ENCODE measurements at regions not wholly inside any gene's neighbourhood (a gene's known extent, or its start where the extent isn't known, plus 50 kb on each side); places are given as distances from the start of the nearest gene placed in this dataset.
"Not testable (repeated sequence)": the region's sequence is repeated elsewhere in the genome, so short reads cannot be mapped to it uniquely, and the experiment has no call there.

DNA sequence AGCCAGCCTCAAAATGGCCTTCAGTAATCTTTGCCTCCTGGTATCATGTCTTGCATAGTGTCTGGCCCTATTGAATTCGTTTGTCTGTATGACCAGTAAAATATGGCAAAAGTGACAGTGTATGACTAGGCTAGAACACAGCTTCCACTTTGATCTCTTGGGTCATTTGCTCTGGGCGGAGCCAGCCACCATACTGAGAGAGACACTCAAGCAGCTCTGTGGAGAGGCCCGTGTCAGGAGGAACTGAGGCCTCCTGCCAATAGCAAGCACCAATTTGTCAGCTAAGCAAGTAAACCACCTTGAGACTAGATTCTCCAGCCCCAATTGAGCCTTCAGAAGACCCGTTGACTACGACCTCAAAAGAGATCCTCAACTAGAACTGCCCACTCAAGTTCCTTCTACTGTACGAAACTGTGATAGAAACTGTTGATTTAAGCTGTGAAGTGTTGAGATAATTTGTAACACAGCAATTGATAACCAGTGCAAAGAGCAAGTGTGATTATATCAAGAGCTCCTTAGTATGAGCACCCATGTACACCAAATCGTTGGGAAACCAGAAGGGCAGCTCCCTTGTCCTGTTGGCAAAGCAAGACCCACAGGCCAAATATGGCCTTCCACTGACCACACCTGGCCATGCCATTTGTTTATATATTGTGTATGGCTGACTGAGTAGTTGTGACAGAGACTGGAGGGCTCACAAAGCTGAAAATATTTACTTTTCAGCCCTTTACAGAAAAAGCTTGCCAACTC, 52.7 kb upstream of the SERBP1 start:
- no peak for DNase-seq (ENCODE audit: low read depth, low spot score)

DNA sequence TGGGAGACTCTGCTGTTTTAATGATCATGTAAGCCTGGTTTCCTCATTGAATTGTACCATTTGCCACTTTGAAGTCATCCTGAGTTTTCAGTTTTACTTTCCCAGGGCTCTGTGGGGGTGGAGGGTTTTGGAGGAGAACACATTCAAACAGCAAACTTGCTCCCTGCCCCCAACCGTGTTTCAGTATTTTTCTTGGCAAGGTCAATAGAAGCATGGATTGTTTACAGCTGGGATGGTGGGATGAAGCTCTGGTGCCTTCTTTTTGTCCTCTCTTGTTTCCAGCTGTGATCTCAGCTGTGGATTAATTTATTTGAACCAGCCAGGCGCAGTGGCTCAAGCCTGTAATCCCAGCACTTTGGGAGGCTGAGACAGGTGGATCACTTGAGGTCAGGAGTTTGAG, 54.3 kb upstream of the SERBP1 start:
- no peak for DNase-seq (ENCODE audit: low read depth, low spot score)

DNA sequence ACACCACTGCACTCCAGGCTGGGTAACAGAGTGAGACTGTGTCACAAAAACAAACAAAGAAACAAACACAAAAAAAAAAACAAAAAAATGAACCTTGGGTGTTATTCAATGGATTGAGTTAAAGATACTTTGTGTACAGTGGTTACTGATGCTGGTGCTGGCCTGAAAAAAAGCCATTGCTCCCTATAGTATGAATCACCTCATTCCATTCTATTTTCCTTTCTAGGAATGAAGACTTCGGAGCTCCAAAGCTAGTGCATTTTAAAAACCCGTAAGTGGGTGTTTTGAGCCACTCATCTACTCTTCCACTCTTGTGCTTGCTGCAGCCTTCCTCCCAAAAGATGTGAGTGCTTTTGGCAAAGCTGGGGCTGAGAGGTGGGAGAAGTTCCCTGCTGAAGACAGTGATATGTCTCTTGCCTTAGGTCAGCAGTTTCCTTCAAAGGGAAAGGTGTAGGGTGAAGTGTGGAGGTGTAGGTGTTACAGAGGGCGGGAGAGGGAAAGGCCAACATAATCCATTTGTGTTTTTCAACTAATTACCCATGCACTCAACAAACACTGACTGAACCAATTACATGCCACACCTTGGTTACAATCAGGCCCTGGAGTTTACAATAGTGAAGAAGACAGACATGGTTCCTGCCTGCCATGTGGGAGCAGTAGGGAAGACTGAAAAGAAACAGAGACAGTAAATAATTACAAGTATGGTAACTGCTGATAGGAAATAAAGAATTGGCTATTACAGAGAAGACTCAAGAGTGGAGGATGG, 55.0 kb upstream of the SERBP1 start:
- DNase-seq (ENCODE audit: low read depth, low spot score): no peak

- DNase-seq (ENCODE audit: low read depth, low spot score): no peak
Observed at GRCh38 chr1:67489643-67490042, 59.4 kb upstream of the SERBP1 start.

GRCh38 chr1:67491280-67491679, 61.1 kb upstream of the SERBP1 start:
- DNase-seq (ENCODE audit: low read depth, low spot score): no peak

DNA sequence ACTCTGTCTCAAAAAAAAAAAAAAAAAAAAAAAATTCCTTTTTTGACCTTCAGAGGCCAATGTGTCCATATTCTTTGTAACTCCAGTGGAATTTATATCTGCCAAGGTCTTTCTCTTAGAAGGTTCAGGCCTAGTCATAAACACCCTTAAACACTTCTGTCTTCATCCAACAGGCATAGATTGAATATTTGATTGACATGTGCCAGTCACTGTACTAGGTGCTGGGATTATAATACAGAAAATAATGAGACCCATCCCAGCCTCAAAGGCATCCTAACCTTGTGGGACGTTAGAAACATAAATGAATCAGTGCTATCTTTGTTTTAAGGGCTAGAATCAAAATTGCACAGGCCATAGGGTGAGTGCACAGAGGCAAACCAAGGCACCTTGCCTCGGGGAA, 62.9 kb upstream of the SERBP1 start:
- no peak for DNase-seq (ENCODE audit: low read depth, low spot score)

DNA sequence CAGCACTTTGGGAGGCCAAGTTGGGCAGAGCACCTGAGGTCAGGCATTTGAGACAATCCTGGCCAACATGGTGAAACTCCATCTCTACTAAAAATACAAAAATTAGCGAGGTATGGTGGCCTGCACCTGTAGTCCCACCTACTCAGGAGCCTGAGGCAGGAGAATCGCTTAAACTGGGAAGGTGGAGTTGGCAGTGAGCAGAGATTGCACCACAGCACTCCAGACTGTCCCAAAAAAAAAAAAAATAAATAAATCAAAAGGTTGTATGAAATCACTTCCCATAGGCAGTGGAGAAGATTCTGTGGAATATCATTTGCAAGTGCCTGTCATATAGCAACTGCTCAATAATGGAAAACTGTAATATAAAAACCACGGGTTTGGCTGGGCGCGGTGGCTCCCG, 65.1 kb upstream of the SERBP1 start:
- DNase-seq (ENCODE audit: low read depth, low spot score): no peak

DNA sequence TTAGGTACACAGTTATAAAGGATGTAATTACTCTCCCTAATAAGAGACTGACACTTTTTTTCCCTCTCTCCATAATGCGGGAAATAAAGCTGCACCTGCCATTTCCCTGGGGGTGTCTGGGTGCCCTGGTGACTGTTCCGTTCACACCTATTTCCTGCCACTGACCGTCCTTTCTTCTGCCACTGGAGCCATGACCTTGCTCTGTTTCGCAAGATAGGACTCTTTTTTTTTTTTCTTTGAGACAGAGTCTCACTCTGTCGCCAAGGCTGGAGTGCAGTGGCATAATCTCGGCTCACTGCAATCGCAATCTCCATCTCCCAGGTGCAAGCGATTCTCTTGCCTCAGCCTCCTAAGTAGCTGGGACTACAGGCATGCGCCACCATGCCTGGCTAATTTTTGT, 66.1 kb upstream of the SERBP1 start:
- no peak for DNase-seq (ENCODE audit: low read depth, low spot score)

GRCh38 chr1:67500413-67500959, 70.3 kb upstream of the SERBP1 start:
- peak; percentile 60 for DNase-seq (ENCODE audit: low read depth, low spot score)

GRCh38 chr1:67503974-67504373, 73.8 kb upstream of the SERBP1 start:
- no peak for DNase-seq (ENCODE audit: low read depth, low spot score)

DNA sequence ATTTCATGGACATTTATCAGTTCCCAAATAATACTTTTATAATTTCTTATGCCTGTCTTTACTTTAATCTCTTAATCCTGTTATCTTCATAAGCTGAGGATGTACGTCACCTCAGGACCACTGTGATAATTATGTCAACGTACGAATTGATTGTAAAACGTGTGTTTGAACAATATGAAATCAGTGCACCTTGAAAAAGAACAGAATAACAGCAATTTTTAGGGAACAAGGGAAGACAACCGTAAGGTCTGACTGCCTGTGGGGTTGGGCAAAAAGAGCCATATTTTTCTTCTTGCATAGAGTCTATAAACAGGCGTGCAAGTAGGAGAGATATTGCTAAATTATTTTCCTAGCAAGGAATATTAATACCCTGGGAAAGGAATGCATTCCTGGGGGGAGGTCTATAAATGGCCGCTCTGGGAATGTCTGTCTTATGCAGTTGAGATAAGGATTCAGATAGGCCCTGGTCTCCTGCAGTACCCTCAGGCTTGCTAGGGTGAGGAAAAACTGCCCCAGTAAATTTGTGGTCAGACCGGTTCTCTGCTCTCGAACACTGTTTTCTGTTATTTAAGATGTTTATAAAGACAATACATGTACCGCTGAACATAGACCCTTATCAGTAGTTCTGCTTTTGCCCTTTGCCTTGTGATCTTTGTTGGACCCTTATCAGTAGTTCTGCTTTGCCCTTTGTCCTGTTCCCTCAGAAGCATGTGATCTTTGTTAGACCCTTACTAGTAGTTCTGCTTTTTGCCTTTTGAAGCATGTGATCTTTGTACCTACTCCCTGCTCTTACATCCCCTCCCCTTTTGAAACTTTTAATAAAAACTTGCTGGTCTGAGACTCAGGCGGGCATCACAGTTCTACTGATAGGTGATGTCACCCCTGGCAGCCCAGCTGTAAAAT, 83.4 kb upstream of the SERBP1 start:
- DNase-seq (ENCODE audit: low read depth, low spot score): not testable (repeated sequence)

GRCh38 chr1:67514300-67514699, 84.1 kb upstream of the SERBP1 start:
- no peak for DNase-seq (ENCODE audit: low read depth, low spot score)

GRCh38 chr1:67514786-67515185, 84.6 kb upstream of the SERBP1 start:
- DNase-seq (ENCODE audit: low read depth, low spot score): no peak

- no peak for DNase-seq (ENCODE audit: low read depth, low spot score)
Observed at GRCh38 chr1:67515324-67516080, 85.3 kb upstream of the SERBP1 start.

DNA sequence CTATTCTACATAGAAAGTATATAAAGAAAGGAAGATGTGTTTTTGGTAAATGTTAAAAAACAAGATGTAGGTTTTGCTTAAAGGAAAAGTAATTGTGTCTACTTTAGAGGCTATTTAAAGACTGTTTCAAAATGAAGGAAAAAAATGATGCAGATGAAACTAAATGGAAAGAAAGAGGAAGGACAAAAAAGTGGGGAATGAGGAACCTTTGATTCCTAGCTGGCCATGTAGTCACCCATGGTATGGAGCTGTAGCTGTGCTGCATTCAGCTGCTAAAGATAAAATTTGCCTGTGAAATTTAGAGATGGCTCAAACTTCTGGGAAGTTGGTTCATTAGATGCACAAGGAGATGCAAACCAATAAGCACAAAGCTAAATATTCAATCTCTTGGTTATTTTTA, 86.8 kb upstream of the SERBP1 start:
- no peak for DNase-seq (ENCODE audit: low read depth, low spot score)

DNA sequence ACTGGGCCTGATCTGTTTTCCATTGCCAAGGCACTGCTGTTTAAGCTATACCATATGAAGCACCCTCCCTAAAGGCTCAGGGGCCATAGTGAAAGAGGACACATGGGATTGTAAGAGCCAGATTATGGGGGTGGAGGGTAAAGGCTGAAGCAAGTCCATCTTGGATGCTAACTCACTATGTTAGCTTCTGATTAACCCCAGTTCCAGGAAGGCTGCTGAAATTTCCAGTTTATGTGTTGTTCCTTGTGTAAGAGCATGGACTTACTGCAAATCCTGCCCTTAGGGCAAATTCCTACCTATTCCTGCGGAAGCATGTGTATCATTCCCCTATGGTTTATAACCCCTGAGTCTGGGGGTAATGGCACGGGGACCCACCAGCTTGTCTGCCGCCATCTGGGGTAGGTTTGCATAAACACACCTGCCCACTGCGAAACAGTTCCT, 91.8 kb upstream of the SERBP1 start:
- no peak for DNase-seq (ENCODE audit: low read depth, low spot score)

GRCh38 chr1:67522793-67523192, 92.6 kb upstream of the SERBP1 start:
- no peak for DNase-seq (ENCODE audit: low read depth, low spot score)

GRCh38 chr1:67524143-67525052, 94.2 kb upstream of the SERBP1 start:
- DNase-seq (ENCODE audit: low read depth, low spot score): no peak

GRCh38 chr1:67525053-67525760, 95.0 kb upstream of the SERBP1 start:
- DNase-seq (ENCODE audit: low read depth, low spot score): no peak
